Esophagus muscularis mucosa (tissue), 4 donors: ENCODE measurements at regions not wholly inside any gene's neighbourhood (a gene's known extent, or its start where the extent isn't known, plus 50 kb on each side); places are given as distances from the start of the nearest gene placed in this dataset.

Experiments used
- DNase-seq: peaks from one replicate; pipeline ENCODE4 v3.0.0-alpha.2; 2017; ENCODE audit errors: extremely low spot score
- H3K27ac ChIP-seq, 4 donors: fragments of 200-600 bp; sonication (generic); replicated peaks in 1 of 4; 1 replicate in 3 of 4; 2 replicates in 1 of 4; pipeline ENCODE4 v1.5.1; 2016 to 2019; ENCODE audit warnings: mild to moderate bottlenecking in 1 of 4
- H3K27me3 ChIP-seq, 4 donors: fragments of 200-600 bp; sonication (generic); one replicate each; pipeline versions ENCODE4 v1.5.1 to v1.6.0; 2016 to 2019
- H3K36me3 ChIP-seq, 4 donors: fragments of 200-600 bp; sonication (generic); one replicate each; pipeline ENCODE4 v1.5.1; 2016 to 2019
- H3K4me1 ChIP-seq, 4 donors: fragments of 200-600 bp; sonication (generic); one replicate each; pipeline ENCODE4 v1.5.1; 2016 to 2019
- H3K4me3 ChIP-seq, 4 donors: fragments of 200-600 bp; sonication (generic); 1 replicate in 2 of 4; 2 replicates in 2 of 4; pipeline ENCODE4 v1.5.1; 2016 to 2019; ENCODE audit warnings: mild to moderate bottlenecking in 4 of 4, moderate library complexity in 1 of 4
- H3K9me3 ChIP-seq, 4 donors: fragments of 200-600 bp; sonication (generic); 1 replicate in 3 of 4; 2 replicates in 1 of 4; pipeline ENCODE4 v1.5.1; 2016 to 2019
- EP300 ChIP-seq: sonication (generic); formaldehyde crosslinking; IDR thresholded peaks from one replicate; pipeline ENCODE4 v1.6.1; 2017; ENCODE audit warnings: antibody characterized with exemption
- POLR2A ChIP-seq: fragments of 450-650 bp; IDR thresholded peaks from one replicate; pipeline ENCODE4 v1.6.1; 2017; ENCODE audit warnings: antibody characterized with exemption, moderate library complexity, mild to moderate bottlenecking, low read depth
- POLR2AphosphoS5 ChIP-seq, 2 donors: sonication (generic); formaldehyde crosslinking; IDR thresholded peaks; one replicate each; pipeline ENCODE4 v1.6.1; 2017; ENCODE audit warnings: antibody characterized with exemption in 2 of 2
- WGBS: methylation state at CpG from one replicate; pipeline ENCODE4 v1.1.5; 2018; 5-methylcytosine and 5-hydroxymethylcytosine counted together
- intact Hi-C: fragments of 100-400 bp; cut with DNase I; formaldehyde crosslinking; loops from one replicate; pipeline ENCODE4 v1.15.1; 2023
- TF ChIP-seq, protein P1 (sequence below), 3 experiments: fragments of 200-600 bp in 2 of 3; fragments of 450-650 bp in 1 of 3; sonication (generic) in 2 of 3; IDR thresholded peaks; one replicate each; pipeline ENCODE4 v1.5.1; 2017 to 2019; ENCODE audit warnings: antibody characterized with exemption in 3 of 3, mild to moderate bottlenecking in 2 of 3, moderate library complexity in 1 of 3

DNA sequence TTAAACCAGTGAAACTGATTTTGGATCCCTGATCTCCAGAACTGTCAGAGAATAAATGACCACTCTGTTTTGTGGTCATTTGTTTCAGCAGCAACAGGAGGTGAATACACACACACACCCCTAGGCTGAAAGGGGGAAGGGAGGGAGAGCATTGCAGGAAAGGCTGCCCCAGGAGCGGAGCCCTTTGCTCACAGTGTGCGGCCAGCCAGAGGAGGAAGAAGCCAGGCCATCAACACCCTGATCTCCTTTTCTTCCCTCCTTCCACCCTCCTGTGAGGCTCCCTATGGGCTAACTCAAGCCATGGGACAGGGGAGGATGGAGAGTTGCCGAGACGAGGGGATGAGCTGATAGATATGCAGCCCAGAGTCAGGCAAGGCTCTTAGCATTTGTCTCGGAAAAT, 211.9 kb downstream of the TBX5 start:
- Histone ChIP-seq H3K27ac (no peak overlapping the region), H3K9me3 (peaks cover 0 to 15% (median 0%) of the 10 kb centered on the region in 4 donors), H3K4me1 (no peaks in the 10 kb centered on the region), H3K27me3 (peaks cover 0 to 27% (median 0%) of the 10 kb centered on the region in 4 donors), H3K4me3 (no peak overlapping the region), H3K36me3 (no peaks in the 10 kb centered on the region)
- TF ChIP-seq, protein P1, sequence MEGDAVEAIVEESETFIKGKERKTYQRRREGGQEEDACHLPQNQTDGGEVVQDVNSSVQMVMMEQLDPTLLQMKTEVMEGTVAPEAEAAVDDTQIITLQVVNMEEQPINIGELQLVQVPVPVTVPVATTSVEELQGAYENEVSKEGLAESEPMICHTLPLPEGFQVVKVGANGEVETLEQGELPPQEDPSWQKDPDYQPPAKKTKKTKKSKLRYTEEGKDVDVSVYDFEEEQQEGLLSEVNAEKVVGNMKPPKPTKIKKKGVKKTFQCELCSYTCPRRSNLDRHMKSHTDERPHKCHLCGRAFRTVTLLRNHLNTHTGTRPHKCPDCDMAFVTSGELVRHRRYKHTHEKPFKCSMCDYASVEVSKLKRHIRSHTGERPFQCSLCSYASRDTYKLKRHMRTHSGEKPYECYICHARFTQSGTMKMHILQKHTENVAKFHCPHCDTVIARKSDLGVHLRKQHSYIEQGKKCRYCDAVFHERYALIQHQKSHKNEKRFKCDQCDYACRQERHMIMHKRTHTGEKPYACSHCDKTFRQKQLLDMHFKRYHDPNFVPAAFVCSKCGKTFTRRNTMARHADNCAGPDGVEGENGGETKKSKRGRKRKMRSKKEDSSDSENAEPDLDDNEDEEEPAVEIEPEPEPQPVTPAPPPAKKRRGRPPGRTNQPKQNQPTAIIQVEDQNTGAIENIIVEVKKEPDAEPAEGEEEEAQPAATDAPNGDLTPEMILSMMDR (IDR thresholded peaks at IDR 0.05): no peak
- TF ChIP-seq POLR2AphosphoS5 (IDR thresholded peaks at IDR 0.05) (no peak), EP300 (no peak)
- intact Hi-C loops: no loop called here
- 71% methylated on average over 5 of the region's 5 CpGs for WGBS
- no peak for DNase-seq

DNA sequence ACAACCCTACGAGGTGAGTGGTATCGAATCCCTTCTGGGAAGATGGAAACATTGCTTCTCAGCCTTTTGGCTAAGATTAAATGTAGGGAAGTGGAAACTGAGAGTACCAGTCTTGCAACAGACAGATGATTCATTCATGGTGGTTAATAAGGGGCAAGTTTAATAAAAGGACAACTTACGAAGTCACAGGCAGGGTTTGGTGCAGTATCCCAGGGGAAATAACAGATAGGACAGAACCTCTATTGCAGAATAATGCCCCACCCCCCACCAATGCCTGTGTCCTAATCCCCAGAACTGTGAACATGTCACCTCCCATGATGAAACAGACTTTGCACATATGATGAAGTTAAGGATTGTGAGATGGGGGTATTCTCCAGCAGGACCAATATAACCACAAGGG, 212.5 kb downstream of the TBX5 start:
- TF ChIP-seq POLR2A (no peak), POLR2AphosphoS5 (IDR thresholded peaks at IDR 0.05) (no peak), EP300 (no peak)
- TF ChIP-seq, protein P1 (IDR thresholded peaks at IDR 0.05): no peak
- H3K4me3 ChIP-seq: no peak overlapping the region
- WGBS: 88% methylated on average over 3 of the region's 3 CpGs

DNA sequence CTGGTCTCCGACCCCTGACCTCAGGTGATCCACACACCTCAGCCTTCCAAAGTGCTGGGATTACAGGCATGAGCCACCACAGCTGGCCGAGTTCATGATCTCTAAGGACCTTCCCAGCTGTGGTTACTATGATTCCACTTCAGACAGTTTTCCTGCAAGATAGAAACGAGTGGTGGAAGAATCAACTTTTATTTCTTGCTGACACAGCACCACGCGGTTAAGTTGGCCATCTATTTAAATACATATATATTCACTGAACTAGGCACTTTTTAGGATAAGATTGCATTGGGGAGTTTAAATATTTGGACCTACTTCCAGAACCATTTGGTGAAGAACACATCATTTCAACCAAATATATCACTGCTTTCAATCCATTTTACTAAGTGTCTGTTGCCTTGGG, 213.4 kb downstream of the TBX5 start:
- Histone ChIP-seq H3K4me3 (no peak overlapping the region), H3K27ac (no peak overlapping the region), H3K9me3 (peaks cover 0 to 8% (median 0%) of the 10 kb centered on the region in 4 donors), H3K27me3 (peaks cover 0 to 27% (median 0%) of the 10 kb centered on the region in 4 donors), H3K4me1 (no peaks in the 10 kb centered on the region), H3K36me3 (no peaks in the 10 kb centered on the region)
- DNase-seq: no peak
- no peak for TF ChIP-seq EP300
- TF ChIP-seq, protein P1 (IDR thresholded peaks at IDR 0.05): no peak
- no peak for TF ChIP-seq POLR2AphosphoS5 (IDR thresholded peaks at IDR 0.05)
- no peak for TF ChIP-seq POLR2A
- whole genome bisulfite sequencing: 90% methylated on average over 5 of the region's 5 CpGs
- intact Hi-C loops: no loop called here

More for the DNA sequence above, 212.5 kb downstream of the TBX5 start:
- H3K27me3 ChIP-seq: peaks cover 0 to 27% (median 0%) of the 10 kb centered on the region in 4 donors
- peaks cover 0 to 13% (median 0%) of the 10 kb centered on the region in 4 donors for H3K9me3 ChIP-seq
- no peak overlapping the region for H3K27ac ChIP-seq
- H3K4me1 ChIP-seq: no peaks in the 10 kb centered on the region
- intact Hi-C loops: no loop called here
- H3K36me3 ChIP-seq: no peaks in the 10 kb centered on the region
- no peak for DNase-seq

DNA sequence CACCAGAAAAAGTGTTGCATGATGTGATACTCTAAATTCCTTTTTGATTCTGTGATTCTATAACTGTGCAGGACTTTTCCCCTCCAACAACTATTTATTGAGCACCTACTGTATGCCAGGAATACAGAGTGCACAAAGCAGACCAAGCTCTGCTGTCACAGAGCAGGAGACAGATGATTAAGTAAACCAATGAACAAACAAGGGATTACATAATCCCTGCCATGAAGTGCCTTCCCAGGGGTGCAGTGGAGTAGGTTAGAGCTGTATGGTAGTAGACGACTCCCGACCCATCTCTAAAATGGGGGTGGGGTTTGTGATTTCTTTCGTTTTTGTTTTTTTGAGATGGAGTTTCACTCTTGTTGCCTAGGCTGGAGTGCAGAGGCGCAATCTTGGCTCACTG, 213.9 kb downstream of the TBX5 start:
- TF ChIP-seq EP300: no peak
- TF ChIP-seq, protein P1 (IDR thresholded peaks at IDR 0.05): no peak
- TF ChIP-seq POLR2AphosphoS5 (IDR thresholded peaks at IDR 0.05): no peak
- TF ChIP-seq POLR2A: no peak
- H3K4me1 ChIP-seq: no peaks in the 10 kb centered on the region
- peaks cover 0 to 8% (median 0%) of the 10 kb centered on the region in 4 donors for H3K9me3 ChIP-seq
- no peak for DNase-seq
- no peak overlapping the region for H3K27ac ChIP-seq
- peaks cover 0 to 27% (median 0%) of the 10 kb centered on the region in 4 donors for H3K27me3 ChIP-seq
- H3K4me3 ChIP-seq: no peak overlapping the region
- WGBS: 86% methylated on average over 4 of the region's 4 CpGs
- no peaks in the 10 kb centered on the region for H3K36me3 ChIP-seq
- intact Hi-C loops: no loop called here

DNA sequence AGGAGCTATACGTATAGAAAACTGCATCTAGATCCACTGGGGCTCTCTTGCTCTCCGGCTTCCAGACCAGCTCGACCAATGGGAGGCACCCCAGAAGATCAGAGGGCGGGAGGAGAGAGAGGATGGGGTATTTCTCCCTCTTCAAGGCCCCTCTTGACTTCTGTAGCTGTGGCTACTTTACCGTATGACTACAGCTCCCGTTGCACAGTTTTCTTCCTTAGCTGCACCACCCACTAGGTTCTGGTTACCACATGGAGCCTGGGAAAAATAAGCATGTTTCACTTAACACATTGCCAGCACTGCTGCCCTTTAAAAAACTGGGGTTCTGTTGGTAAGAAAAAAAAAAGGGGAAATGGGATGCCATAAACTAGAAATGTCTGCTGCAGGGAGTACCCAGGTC, 214.4 kb downstream of the TBX5 start:
- Histone ChIP-seq H3K36me3 (no peaks in the 10 kb centered on the region), H3K9me3 (peaks cover 0 to 8% (median 0%) of the 10 kb centered on the region in 4 donors), H3K4me1 (no peaks in the 10 kb centered on the region), H3K4me3 (no peak overlapping the region), H3K27me3 (peaks cover 0 to 23% (median 0%) of the 10 kb centered on the region in 4 donors), H3K27ac (no peak overlapping the region)
- intact Hi-C loops: no loop called here
- TF ChIP-seq EP300: no peak
- no peak for TF ChIP-seq POLR2AphosphoS5 (IDR thresholded peaks at IDR 0.05)
- TF ChIP-seq POLR2A: no peak
- TF ChIP-seq, protein P1 (IDR thresholded peaks at IDR 0.05): no peak
- DNase-seq: no peak
- WGBS: 64% methylated on average over 6 of the region's 6 CpGs
